ENCODE measurements at regions not wholly inside any gene's neighbourhood (a gene's known extent, or its start where the extent isn't known, plus 50 kb on each side); places are given as distances from the start of the nearest gene placed in this dataset.

DNA sequence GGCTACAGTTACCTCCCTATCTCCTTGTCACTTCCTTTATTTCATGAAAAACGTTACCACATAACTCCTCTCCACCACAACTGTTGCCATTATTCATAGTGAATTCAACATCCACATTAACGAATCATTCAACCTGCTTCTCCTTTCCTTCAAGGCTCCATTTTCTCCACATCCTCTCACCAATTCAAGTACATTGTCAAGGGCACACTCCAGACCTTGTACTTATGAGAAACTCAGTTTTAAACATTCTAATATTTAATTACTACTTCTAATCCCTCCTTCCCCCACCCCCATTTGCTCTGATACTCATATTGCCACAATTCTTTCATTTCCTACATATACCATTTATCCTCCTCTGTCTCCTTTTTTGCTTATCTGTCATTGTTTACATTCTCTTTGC, 871.2 kb downstream of the TUSC7 start:
- 50 to 59% methylated on average over 2 of the region's 2 CpGs for WGBS, 2 donors
- Histone ChIP-seq H3K4me3 (no peak overlapping the region), H3K4me1 (no peaks in the 10 kb centered on the region), H3K36me3 (no peaks in the 10 kb centered on the region), H3K27ac (no peak overlapping the region), H3K9me3 (no peaks in the 10 kb centered on the region), H3K27me3 (no peaks in the 10 kb centered on the region)
- no peak for DNase-seq
- intact Hi-C loops (cut with DNase I) = no loop called here
- no peak for TF ChIP-seq POLR2A (IDR thresholded peaks at IDR 0.05)
- TF ChIP-seq, protein P1, sequence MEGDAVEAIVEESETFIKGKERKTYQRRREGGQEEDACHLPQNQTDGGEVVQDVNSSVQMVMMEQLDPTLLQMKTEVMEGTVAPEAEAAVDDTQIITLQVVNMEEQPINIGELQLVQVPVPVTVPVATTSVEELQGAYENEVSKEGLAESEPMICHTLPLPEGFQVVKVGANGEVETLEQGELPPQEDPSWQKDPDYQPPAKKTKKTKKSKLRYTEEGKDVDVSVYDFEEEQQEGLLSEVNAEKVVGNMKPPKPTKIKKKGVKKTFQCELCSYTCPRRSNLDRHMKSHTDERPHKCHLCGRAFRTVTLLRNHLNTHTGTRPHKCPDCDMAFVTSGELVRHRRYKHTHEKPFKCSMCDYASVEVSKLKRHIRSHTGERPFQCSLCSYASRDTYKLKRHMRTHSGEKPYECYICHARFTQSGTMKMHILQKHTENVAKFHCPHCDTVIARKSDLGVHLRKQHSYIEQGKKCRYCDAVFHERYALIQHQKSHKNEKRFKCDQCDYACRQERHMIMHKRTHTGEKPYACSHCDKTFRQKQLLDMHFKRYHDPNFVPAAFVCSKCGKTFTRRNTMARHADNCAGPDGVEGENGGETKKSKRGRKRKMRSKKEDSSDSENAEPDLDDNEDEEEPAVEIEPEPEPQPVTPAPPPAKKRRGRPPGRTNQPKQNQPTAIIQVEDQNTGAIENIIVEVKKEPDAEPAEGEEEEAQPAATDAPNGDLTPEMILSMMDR (IDR thresholded peaks at IDR 0.05) = no peak

GRCh38 chr3:117586161-117586560, 876.6 kb downstream of the TUSC7 start:
- TF ChIP-seq, protein P1 (IDR thresholded peaks at IDR 0.05) = no peak
- TF ChIP-seq POLR2A (IDR thresholded peaks at IDR 0.05) = no peak
- no peak overlapping the region for H3K4me3 ChIP-seq
- no peak overlapping the region for H3K27ac ChIP-seq
- no peaks in the 10 kb centered on the region for H3K9me3 ChIP-seq
- no peaks in the 10 kb centered on the region for H3K27me3 ChIP-seq
- no peak for DNase-seq
- no peaks in the 10 kb centered on the region for H3K36me3 ChIP-seq
- intact Hi-C loops (cut with DNase I) = no loop called here
- H3K4me1 ChIP-seq = no peaks in the 10 kb centered on the region

DNA sequence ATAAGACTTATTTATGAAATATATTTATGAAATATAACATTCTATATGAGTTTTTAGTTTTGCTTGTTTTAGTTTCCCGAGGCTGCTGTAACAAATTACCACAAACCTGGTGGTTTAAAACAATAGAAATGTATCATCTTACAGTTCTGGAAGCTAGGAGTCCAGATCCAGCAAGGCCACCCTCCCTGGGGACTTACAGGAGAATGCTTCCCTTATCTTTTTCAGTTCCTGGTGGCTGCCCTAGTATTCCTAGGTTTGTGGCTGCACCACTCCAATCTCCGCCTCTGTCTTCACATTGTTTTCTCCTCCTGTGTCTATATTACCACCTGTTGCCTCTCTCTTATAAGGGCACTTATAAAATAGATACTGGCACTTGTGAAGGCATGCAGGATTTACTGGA, 877.8 kb downstream of the TUSC7 start:
- WGBS, 2 donors = 63 to 79% methylated on average over 2 of the region's 2 CpGs
- no peaks in the 10 kb centered on the region for H3K9me3 ChIP-seq

DNA sequence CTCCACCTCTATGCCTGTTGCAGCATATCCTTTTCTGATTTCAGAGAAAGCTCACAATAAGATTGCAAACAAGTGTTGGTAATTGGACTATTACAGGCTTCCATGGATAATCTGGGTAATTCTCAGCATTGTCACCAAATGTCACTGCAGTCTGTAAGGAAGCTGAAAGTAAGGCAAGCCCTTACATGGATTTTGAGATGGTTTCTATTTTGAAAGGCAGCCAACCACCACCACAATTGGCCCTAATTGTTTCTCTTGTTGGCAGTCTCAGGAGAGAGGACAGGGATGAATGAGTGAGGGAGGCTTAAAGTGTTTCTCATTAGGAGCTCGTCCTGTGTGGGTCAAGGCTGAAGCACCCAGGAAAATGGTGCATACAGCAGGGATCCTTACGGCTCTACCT, 879.9 kb downstream of the TUSC7 start:
- H3K36me3 ChIP-seq = no peaks in the 10 kb centered on the region

More for the DNA sequence above, 877.8 kb downstream of the TUSC7 start:
- intact Hi-C loops (cut with DNase I) = no loop called here
- no peak for DNase-seq
- no peak overlapping the region for H3K4me3 ChIP-seq
- H3K4me1 ChIP-seq = no peaks in the 10 kb centered on the region
- H3K36me3 ChIP-seq = no peaks in the 10 kb centered on the region
- H3K27ac ChIP-seq = no peak overlapping the region
- H3K27me3 ChIP-seq = no peaks in the 10 kb centered on the region
- no peak for TF ChIP-seq POLR2A (IDR thresholded peaks at IDR 0.05)
- TF ChIP-seq, protein P1 (IDR thresholded peaks at IDR 0.05) = no peak

GRCh38 chr3:117595615-117596014, 886.0 kb downstream of the TUSC7 start:
- 44 to 54% methylated on average over 1 of the region's 1 CpG for whole genome bisulfite sequencing, 2 donors
- DNase-seq = no peak
- no peaks in the 10 kb centered on the region for H3K4me1 ChIP-seq
- no peak overlapping the region for H3K27ac ChIP-seq
- intact Hi-C loops (cut with DNase I) = no loop called here
- H3K4me3 ChIP-seq = no peak overlapping the region
- H3K27me3 ChIP-seq = no peaks in the 10 kb centered on the region
- no peaks in the 10 kb centered on the region for H3K36me3 ChIP-seq
- H3K9me3 ChIP-seq = no peaks in the 10 kb centered on the region
- TF ChIP-seq, protein P1 (IDR thresholded peaks at IDR 0.05) = no peak
- TF ChIP-seq POLR2A (IDR thresholded peaks at IDR 0.05) = no peak

More for the DNA sequence above, 879.9 kb downstream of the TUSC7 start:
- Histone ChIP-seq H3K4me3 (no peak overlapping the region), H3K27me3 (no peaks in the 10 kb centered on the region), H3K27ac (no peak overlapping the region), H3K4me1 (no peaks in the 10 kb centered on the region), H3K9me3 (no peaks in the 10 kb centered on the region)
- intact Hi-C loops (cut with DNase I) = no loop called here
- no peak for DNase-seq
- 35 to 42% methylated on average over 2 of the region's 2 CpGs for WGBS, 2 donors
- no peak for TF ChIP-seq POLR2A (IDR thresholded peaks at IDR 0.05)
- TF ChIP-seq, protein P1 (IDR thresholded peaks at IDR 0.05) = no peak
